Fibroblast of lung (primary cell): ENCODE measurements at regions not wholly inside any gene's neighbourhood (a gene's known extent, or its start where the extent isn't known, plus 50 kb on each side); places are given as distances from the start of the nearest gene placed in this dataset.

Experiments
- EZH2 ChIP-seq: IDR thresholded peaks from 2 replicates; pipeline ENCODE4 v1.5.1; 2012; ENCODE audit warnings: low read length, control low read depth, mild to moderate bottlenecking; ENCODE audit errors: missing control alignments
- TF ChIP-seq, protein P1 (sequence below), 2 donors: IDR thresholded peaks in 1 of 2; conservative IDR thresholded peaks in 1 of 2; 1 replicate in 1 of 2; 2 replicates in 1 of 2; pipeline ENCODE4 v1.5.1; 2011 to 2012; ENCODE audit warnings: low read length in 2 of 2, control low read depth in 1 of 2, inconsistent platforms in 1 of 2, low read depth in 1 of 2, mild to moderate bottlenecking in 1 of 2

- TF ChIP-seq, protein P1, sequence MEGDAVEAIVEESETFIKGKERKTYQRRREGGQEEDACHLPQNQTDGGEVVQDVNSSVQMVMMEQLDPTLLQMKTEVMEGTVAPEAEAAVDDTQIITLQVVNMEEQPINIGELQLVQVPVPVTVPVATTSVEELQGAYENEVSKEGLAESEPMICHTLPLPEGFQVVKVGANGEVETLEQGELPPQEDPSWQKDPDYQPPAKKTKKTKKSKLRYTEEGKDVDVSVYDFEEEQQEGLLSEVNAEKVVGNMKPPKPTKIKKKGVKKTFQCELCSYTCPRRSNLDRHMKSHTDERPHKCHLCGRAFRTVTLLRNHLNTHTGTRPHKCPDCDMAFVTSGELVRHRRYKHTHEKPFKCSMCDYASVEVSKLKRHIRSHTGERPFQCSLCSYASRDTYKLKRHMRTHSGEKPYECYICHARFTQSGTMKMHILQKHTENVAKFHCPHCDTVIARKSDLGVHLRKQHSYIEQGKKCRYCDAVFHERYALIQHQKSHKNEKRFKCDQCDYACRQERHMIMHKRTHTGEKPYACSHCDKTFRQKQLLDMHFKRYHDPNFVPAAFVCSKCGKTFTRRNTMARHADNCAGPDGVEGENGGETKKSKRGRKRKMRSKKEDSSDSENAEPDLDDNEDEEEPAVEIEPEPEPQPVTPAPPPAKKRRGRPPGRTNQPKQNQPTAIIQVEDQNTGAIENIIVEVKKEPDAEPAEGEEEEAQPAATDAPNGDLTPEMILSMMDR (conservative IDR thresholded peaks at IDR 0.05 in 1 of 2, IDR thresholded peaks at IDR 0.05 in 1 of 2; ENCODE audit: low read depth in 1 of 2, low read length in 2 of 2): no peak
- no peak for TF ChIP-seq EZH2
These were observed 108.5 kb downstream of the COPRS start for GRCh38 chr17:31750578-31750977.
